BLaER1 treated with 17β-estradiol and CSF1 and Interleukin-3, amounts not matched to agents 10 nM and 100 nM (cell line): ENCODE measurements at regions not wholly inside any gene's neighbourhood (a gene's known extent, or its start where the extent isn't known, plus 50 kb on each side); places are given as distances from the start of the nearest gene placed in this dataset.

Experiments used
- H3K27ac ChIP-seq, 11 experiments: shearing (Covaris generic); formaldehyde crosslinking; 2 replicates each; pipeline ENCODE4 v1.8.1; 2022
- H3K27me3 ChIP-seq, 11 experiments: shearing (Covaris generic); formaldehyde crosslinking; 2 replicates each; pipeline ENCODE4 v1.8.1; 2022
- H3K36me3 ChIP-seq, 11 experiments: shearing (Covaris generic); formaldehyde crosslinking; 2 replicates each; pipeline ENCODE4 v1.8.1; 2022
- H3K4me1 ChIP-seq, 10 experiments: shearing (Covaris generic); formaldehyde crosslinking; 2 replicates each; pipeline ENCODE4 v1.8.1; 2022
- H3K4me2 ChIP-seq, 11 experiments: shearing (Covaris generic); formaldehyde crosslinking; 2 replicates each; pipeline ENCODE4 v1.8.1; 2022
- H3K4me3 ChIP-seq, 10 experiments: shearing (Covaris generic); formaldehyde crosslinking; 2 replicates each; pipeline ENCODE4 v1.8.1; 2022
- H3K9ac ChIP-seq, 11 experiments: shearing (Covaris generic); formaldehyde crosslinking; 2 replicates each; pipeline ENCODE4 v1.8.1; 2022
- H3K9me3 ChIP-seq, 11 experiments: shearing (Covaris generic); formaldehyde crosslinking; replicated peaks in 1 of 11; 2 replicates each; pipeline ENCODE4 v1.8.1; 2022
- H4K20me1 ChIP-seq, 11 experiments: shearing (Covaris generic); formaldehyde crosslinking; 2 replicates each; pipeline ENCODE4 v1.8.1; 2022
- Cebpa-rat ChIP-seq, 11 experiments: shearing (Covaris generic); IDR thresholded peaks; 2 replicates each; pipeline ENCODE4 v1.8.1; 2022

- no peaks in the 10 kb centered on the region for H3K36me3 ChIP-seq
- H3K4me2 ChIP-seq: no peak overlapping the region
- H3K4me3 ChIP-seq: no peak overlapping the region
- no peaks in the 10 kb centered on the region for H4K20me1 ChIP-seq
- no peaks in the 10 kb centered on the region for H3K4me1 ChIP-seq
- no peak for TF ChIP-seq Cebpa-rat (IDR thresholded peaks at IDR 0.05)
- no peak overlapping the region for H3K9ac ChIP-seq
- H3K9me3 ChIP-seq: peaks cover 18 to 32% (median 25%) of the 10 kb centered on the region in 11 experiments
- no peaks in the 10 kb centered on the region for H3K27me3 ChIP-seq
- H3K27ac ChIP-seq: no peak overlapping the region
Measured at GRCh38 chr12:126681676-126682075, 1585.3 kb upstream of the TMEM132C start.

- Histone ChIP-seq H3K9me3 (peaks cover 18 to 32% (median 25%) of the 10 kb centered on the region in 11 experiments), H3K36me3 (no peaks in the 10 kb centered on the region), H3K4me3 (no peak overlapping the region), H3K27me3 (no peaks in the 10 kb centered on the region), H3K27ac (no peak overlapping the region), H3K4me1 (no peaks in the 10 kb centered on the region), H3K4me2 (no peak overlapping the region), H4K20me1 (no peaks in the 10 kb centered on the region), H3K9ac (no peak overlapping the region)
- TF ChIP-seq Cebpa-rat (IDR thresholded peaks at IDR 0.05): no peak
Measured at GRCh38 chr12:126684703-126685102, 1582.3 kb upstream of the TMEM132C start.

DNA sequence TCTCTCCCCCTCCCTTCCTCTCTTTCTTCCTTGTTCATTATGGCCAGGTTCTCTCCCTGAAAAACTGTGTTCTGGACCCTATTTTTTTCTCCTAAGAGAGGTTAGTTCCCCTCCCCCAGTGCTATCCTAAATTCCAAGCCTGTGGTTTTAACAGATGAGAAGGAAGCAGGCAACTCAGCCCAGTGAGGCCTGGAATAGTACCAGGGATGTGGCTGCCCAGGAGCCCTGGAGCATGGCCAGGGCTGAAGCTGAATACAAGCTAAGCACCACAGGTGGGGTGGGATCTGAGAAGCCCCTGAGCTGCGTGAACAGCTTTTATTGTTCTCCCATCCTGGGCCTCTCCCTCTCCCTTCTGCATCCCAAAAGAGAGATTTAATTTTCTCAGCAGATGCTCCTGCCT is 1581.3 kb upstream of the TMEM132C start:
- Histone ChIP-seq H4K20me1 (no peaks in the 10 kb centered on the region), H3K36me3 (no peaks in the 10 kb centered on the region), H3K27ac (no peak overlapping the region), H3K4me3 (no peak overlapping the region), H3K9ac (no peak overlapping the region), H3K27me3 (no peaks in the 10 kb centered on the region), H3K9me3 (peaks cover 18 to 32% (median 25%) of the 10 kb centered on the region in 11 experiments), H3K4me2 (no peak overlapping the region), H3K4me1 (no peaks in the 10 kb centered on the region)
- TF ChIP-seq Cebpa-rat (IDR thresholded peaks at IDR 0.05): no peak

- no peak overlapping the region for H3K4me2 ChIP-seq
- no peaks in the 10 kb centered on the region for H3K36me3 ChIP-seq
- H4K20me1 ChIP-seq: no peaks in the 10 kb centered on the region
- TF ChIP-seq Cebpa-rat (IDR thresholded peaks at IDR 0.05): no peak
- H3K4me1 ChIP-seq: no peaks in the 10 kb centered on the region
- H3K9ac ChIP-seq: no peak overlapping the region
- H3K4me3 ChIP-seq: no peak overlapping the region
- no peak overlapping the region for H3K27ac ChIP-seq
- peaks cover 9 to 18% (median 15%) of the 10 kb centered on the region in 11 experiments for H3K9me3 ChIP-seq
- H3K27me3 ChIP-seq: no peaks in the 10 kb centered on the region
Measured at GRCh38 chr12:126688556-126688955, 1578.4 kb upstream of the TMEM132C start.

DNA sequence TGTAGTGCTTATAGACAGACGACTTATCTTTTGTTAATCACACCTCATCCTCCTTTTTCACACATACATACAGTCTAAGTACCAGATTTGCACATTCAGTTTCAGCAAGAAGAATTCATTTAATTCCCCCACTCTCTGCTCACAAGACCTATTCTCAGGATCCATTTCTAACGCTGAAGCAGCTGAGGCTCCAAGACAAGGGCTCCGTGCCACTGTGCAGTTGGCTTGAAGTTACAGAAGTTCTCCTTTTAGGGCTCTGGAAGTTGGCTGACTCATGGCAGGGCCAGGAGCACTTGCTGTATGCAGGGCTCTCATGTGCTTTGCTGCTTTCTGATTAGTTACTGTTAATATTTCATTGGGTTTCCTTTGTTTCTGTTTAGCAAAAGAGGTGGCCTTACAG is 1566.9 kb upstream of the TMEM132C start:
- H3K9ac ChIP-seq: no peak overlapping the region
- H3K4me3 ChIP-seq: no peak overlapping the region
- no peaks in the 10 kb centered on the region for H3K4me1 ChIP-seq
- no peaks in the 10 kb centered on the region for H3K27me3 ChIP-seq
- no peaks in the 10 kb centered on the region for H4K20me1 ChIP-seq
- no peaks in the 10 kb centered on the region for H3K9me3 ChIP-seq
- H3K36me3 ChIP-seq: no peaks in the 10 kb centered on the region
- H3K27ac ChIP-seq: no peak overlapping the region
- no peak for TF ChIP-seq Cebpa-rat (IDR thresholded peaks at IDR 0.05)
- no peak overlapping the region for H3K4me2 ChIP-seq

DNA sequence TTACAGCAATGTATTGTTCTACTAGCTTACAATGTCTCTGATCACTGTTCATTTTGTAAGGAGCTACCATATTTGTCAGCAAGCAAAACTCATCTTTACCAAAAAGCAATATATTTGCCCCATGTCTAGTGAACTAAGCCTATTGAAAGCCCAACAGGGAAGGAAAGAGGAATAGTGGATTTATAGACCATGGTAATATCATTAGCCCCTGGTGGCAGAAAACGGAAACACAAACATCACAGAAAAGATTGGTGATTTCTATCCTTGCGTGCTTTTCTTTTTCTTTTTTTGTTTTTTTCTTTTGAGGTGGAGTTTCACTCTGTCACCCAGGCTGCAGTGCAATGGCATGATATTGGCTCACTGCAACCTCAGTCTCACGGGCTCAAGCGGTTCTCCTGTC is 1562.4 kb upstream of the TMEM132C start:
- no peaks in the 10 kb centered on the region for H3K36me3 ChIP-seq
- H3K27ac ChIP-seq: no peak overlapping the region
- H3K4me3 ChIP-seq: no peak overlapping the region
- no peaks in the 10 kb centered on the region for H3K4me1 ChIP-seq
- H3K27me3 ChIP-seq: no peaks in the 10 kb centered on the region
- TF ChIP-seq Cebpa-rat (IDR thresholded peaks at IDR 0.05): no peak
- H3K4me2 ChIP-seq: no peak overlapping the region
- H3K9me3 ChIP-seq: no peaks in the 10 kb centered on the region
- H4K20me1 ChIP-seq: no peaks in the 10 kb centered on the region
- no peak overlapping the region for H3K9ac ChIP-seq

DNA sequence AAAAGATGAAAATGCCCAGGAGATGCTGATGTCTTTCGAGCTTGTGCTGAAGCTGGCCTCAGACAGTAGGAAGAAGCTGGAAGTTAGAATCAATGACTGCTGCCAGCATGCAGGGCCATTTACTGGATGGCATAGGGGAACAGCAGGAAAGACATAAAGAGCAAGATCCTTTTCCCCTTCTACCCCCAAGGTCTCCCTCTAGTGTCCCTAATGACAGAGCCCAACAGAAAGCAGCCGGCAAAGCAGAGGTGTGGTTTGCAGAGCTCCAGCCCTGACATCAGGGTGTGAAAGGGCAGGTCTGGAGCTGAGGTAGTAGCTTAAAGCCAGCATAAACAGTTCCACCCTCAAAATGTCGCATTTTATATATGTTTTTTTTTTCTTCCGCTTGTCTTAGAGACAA is 1560.7 kb upstream of the TMEM132C start:
- TF ChIP-seq Cebpa-rat (IDR thresholded peaks at IDR 0.05): no peak
- Histone ChIP-seq H3K4me2 (no peak overlapping the region), H3K27ac (no peak overlapping the region), H3K27me3 (no peaks in the 10 kb centered on the region), H3K36me3 (no peaks in the 10 kb centered on the region), H3K4me3 (no peak overlapping the region), H3K9me3 (no peaks in the 10 kb centered on the region), H4K20me1 (no peaks in the 10 kb centered on the region), H3K4me1 (no peaks in the 10 kb centered on the region), H3K9ac (no peak overlapping the region)

- H3K4me3 ChIP-seq: no peak overlapping the region
- H4K20me1 ChIP-seq: no peaks in the 10 kb centered on the region
- no peaks in the 10 kb centered on the region for H3K36me3 ChIP-seq
- H3K4me2 ChIP-seq: no peak overlapping the region
- H3K9me3 ChIP-seq: no peaks in the 10 kb centered on the region
- no peak overlapping the region for H3K27ac ChIP-seq
- H3K4me1 ChIP-seq: no peaks in the 10 kb centered on the region
- TF ChIP-seq Cebpa-rat (IDR thresholded peaks at IDR 0.05): no peak
- no peaks in the 10 kb centered on the region for H3K27me3 ChIP-seq
- no peak overlapping the region for H3K9ac ChIP-seq
Measured at GRCh38 chr12:126708492-126708896, 1558.5 kb upstream of the TMEM132C start.

- Histone ChIP-seq H3K27me3 (no peaks in the 10 kb centered on the region), H3K4me3 (no peak overlapping the region), H3K9me3 (peaks cover 9 to 31% (median 13%) of the 10 kb centered on the region in 11 experiments), H3K27ac (no peak overlapping the region), H4K20me1 (no peaks in the 10 kb centered on the region), H3K4me1 (peaks cover 0 to 6% (median 0%) of the 10 kb centered on the region in 10 experiments; a peak in 4 of 20 replicates), H3K9ac (no peak overlapping the region), H3K36me3 (no peaks in the 10 kb centered on the region), H3K4me2 (no peak overlapping the region)
- no peak for TF ChIP-seq Cebpa-rat (IDR thresholded peaks at IDR 0.05)
Measured at GRCh38 chr12:126718365-126718764, 1548.6 kb upstream of the TMEM132C start.

GRCh38 chr12:126719912-126720705 is 1546.9 kb upstream of the TMEM132C start:
- Histone ChIP-seq H3K4me2 (no peak overlapping the region), H3K27me3 (no peaks in the 10 kb centered on the region), H3K9ac (no peak overlapping the region), H4K20me1 (no peaks in the 10 kb centered on the region), H3K27ac (no peak overlapping the region), H3K4me3 (no peak overlapping the region), H3K36me3 (no peaks in the 10 kb centered on the region), H3K9me3 (peaks cover 20 to 44% (median 24%) of the 10 kb centered on the region in 11 experiments), H3K4me1 (peaks cover 0 to 6% (median 0%) of the 10 kb centered on the region in 10 experiments; a peak in 4 of 20 replicates)
- TF ChIP-seq Cebpa-rat (IDR thresholded peaks at IDR 0.05): no peak
